B cell (primary cell): ENCODE measurements at regions not wholly inside any gene's neighbourhood (a gene's known extent, or its start where the extent isn't known, plus 50 kb on each side); places are given as distances from the start of the nearest gene placed in this dataset.

Source experiments
- ATAC-seq: fragments of 200-7000 bp; cut with Tn5 transposase; one replicate; pipeline ENCODE4 v1.10.0; 2021; ENCODE audit warnings: low read depth, mild to moderate bottlenecking, moderate number of reproducible peaks, moderate library complexity
- CTCF ChIA-PET: fragments of 350-600 bp; sonication (Branson Sonifier 250); formaldehyde crosslinking; loops from one replicate; lab custom pipeline; 2021; ENCODE audit warnings: antibody characterized with exemption, inconsistent platforms; lab: Charles Lee
- POLR2A ChIA-PET: fragments of 350-600 bp; sonication (Branson Sonifier 250); formaldehyde crosslinking; loops from one replicate; lab custom pipeline; 2021; ENCODE audit warnings: antibody characterized with exemption; lab: Charles Lee
- DNase-seq: peaks from one replicate; pipeline ENCODE4 v3.0.0; 2013
- H2AFZ ChIP-seq: 2 replicates; pipeline ENCODE4 v1.6.1; 2012; ENCODE audit warnings: mild to moderate bottlenecking, low read depth, low read length; ENCODE audit not compliant: insufficient read depth, poor library complexity, severe bottlenecking
- H3K27ac ChIP-seq, 2 donors: 1 replicate in 1 of 2; 2 replicates in 1 of 2; pipeline ENCODE4 v1.5.1; 2012 to 2013; ENCODE audit warnings: low read length in 2 of 2, mild to moderate bottlenecking in 2 of 2, moderate library complexity in 1 of 2
- H3K27me3 ChIP-seq, 4 experiments: fragments of 200-600 bp in 1 of 4; sonication (generic) in 1 of 4; replicated peaks in 1 of 4; 1 replicate in 2 of 4; 2 replicates in 2 of 4; pipeline versions ENCODE4 v1.6.1 to v1.7.0; 2013 to 2016; ENCODE audit warnings: low read length in 3 of 4, mild to moderate bottlenecking in 2 of 4, mixed read lengths in 1 of 4, moderate library complexity in 1 of 4; ENCODE audit not compliant: insufficient read depth in 4 of 4, control insufficient read depth in 3 of 4; ENCODE audit errors: control extremely low read depth in 1 of 4
- H3K36me3 ChIP-seq, 2 experiments: replicated peaks in 1 of 2; 1 replicate in 1 of 2; 2 replicates in 1 of 2; pipeline versions ENCODE4 v1.6.1 to v1.7.1; 2013; ENCODE audit warnings: low read length in 1 of 2; ENCODE audit not compliant: insufficient read depth in 2 of 2, control insufficient read depth in 1 of 2; ENCODE audit errors: control extremely low read depth in 1 of 2, extremely low read depth in 1 of 2
- H3K4me1 ChIP-seq, 2 donors: fragments of 200-600 bp in 1 of 2; sonication (generic) in 1 of 2; 1 replicate in 1 of 2; 2 replicates in 1 of 2; pipeline versions ENCODE4 v1.5.1 to v1.6.1; 2013 to 2017; ENCODE audit warnings: low read length in 2 of 2; ENCODE audit not compliant: control insufficient read depth in 2 of 2, insufficient read depth in 2 of 2
- H3K4me2 ChIP-seq: replicated peaks from 2 replicates; pipeline ENCODE3; 2012; ENCODE audit warnings: mild to moderate bottlenecking, low read depth, low read length; ENCODE audit not compliant: poor library complexity, severe bottlenecking
- H3K4me3 ChIP-seq, 5 experiments: fragments of 200-600 bp in 1 of 5; sonication (generic) in 1 of 5; 1 replicate in 3 of 5; 2 replicates in 2 of 5; pipeline versions ENCODE4 v1.5.1 to v1.7.0; 2011 to 2016; ENCODE audit warnings: low read length in 4 of 5, mild to moderate bottlenecking in 4 of 5, low read depth in 2 of 5, control low read depth in 1 of 5, moderate library complexity in 1 of 5; ENCODE audit not compliant: insufficient read depth in 1 of 5; ENCODE audit errors: control extremely low read depth in 1 of 5, extremely low read depth in 1 of 5
- H3K79me2 ChIP-seq: fragments of 200-600 bp; sonication (generic); one replicate; pipeline ENCODE4 v1.6.0; 2016; ENCODE audit warnings: low read length; ENCODE audit not compliant: control insufficient read depth, insufficient read depth
- H3K9ac ChIP-seq: fragments of 200-600 bp; sonication (generic); 2 replicates; pipeline ENCODE4 v1.6.1; 2017; ENCODE audit warnings: mild to moderate bottlenecking, low read length, moderate library complexity
- H3K9me3 ChIP-seq, 3 donors: one replicate each; pipeline versions ENCODE4 v1.6.1 to v1.7.1; 2013; ENCODE audit warnings: low read length in 2 of 3; ENCODE audit not compliant: control insufficient read depth in 2 of 3, insufficient read depth in 1 of 3; ENCODE audit errors: control extremely low read depth in 1 of 3
- H4K20me1 ChIP-seq: 2 replicates; pipeline ENCODE4 v1.6.0; 2012; ENCODE audit warnings: mild to moderate bottlenecking, low read length; ENCODE audit not compliant: insufficient read depth, control insufficient read depth, poor library complexity, severe bottlenecking
- H3K27ac Mint-ChIP-seq: one replicate; pipeline ENCODE4 v1.8.0; 2021; ENCODE audit warnings: mixed read lengths
- H3K27me3 Mint-ChIP-seq: one replicate; pipeline ENCODE4 v1.8.0; 2021; ENCODE audit warnings: mixed read lengths
- H3K4me1 Mint-ChIP-seq: one replicate; pipeline ENCODE4 v1.8.0; 2021; ENCODE audit warnings: mixed read lengths
- H3K4me3 Mint-ChIP-seq: one replicate; pipeline ENCODE4 v1.8.0; 2021; ENCODE audit warnings: mixed read lengths
- H3K9me3 Mint-ChIP-seq: one replicate; pipeline ENCODE4 v1.8.0; 2022; ENCODE audit warnings: mixed read lengths; ENCODE audit not compliant: insufficient read depth
- CTCF ChIP-seq: fragments of 200-600 bp; IDR thresholded peaks from one replicate; pipeline ENCODE4 v1.8.0; 2022; ENCODE audit warnings: antibody characterized with exemption, mild to moderate bottlenecking
- EZH2 ChIP-seq: IDR thresholded peaks from 2 replicates; pipeline ENCODE4 v1.6.1; 2012; ENCODE audit warnings: borderline replicate concordance, low read depth, mild to moderate bottlenecking, moderate library complexity, low read length; ENCODE audit not compliant: insufficient read depth, poor library complexity, severe bottlenecking
- WGBS: methylation state at CpG from one replicate; pipeline ENCODE4 v1.1.5; 2013; ENCODE audit warnings: missing lambda C conversion rate; ENCODE audit not compliant: insufficient coverage; 5-methylcytosine and 5-hydroxymethylcytosine counted together
- intact Hi-C: fragments of 100-400 bp; cut with micrococcal nuclease; formaldehyde crosslinking; loops from one replicate; pipeline ENCODE4 v1.10.0; 2022

GRCh38 chr6:24006254-24006653, 119.8 kb upstream of the NRSN1 start:
- Mint-ChIP-seq H3K9me3 (peaks cover 2% of the 10 kb centered on the region), H3K4me3 (no peak overlapping the region), H3K27me3 (no peaks in the 10 kb centered on the region), H3K4me1 (no peaks in the 10 kb centered on the region), H3K27ac (no peak overlapping the region)
- H3K4me3 ChIP-seq: no peak overlapping the region
- H3K27ac ChIP-seq: no peak overlapping the region
- no peaks in the 10 kb centered on the region for H3K4me1 ChIP-seq
- TF ChIP-seq EZH2 (no peak), CTCF (no peak)
- H4K20me1 ChIP-seq: no peaks in the 10 kb centered on the region
- no peaks in the 10 kb centered on the region for H3K27me3 ChIP-seq
- H3K9ac ChIP-seq: no peak overlapping the region
- POLR2A ChIA-PET: no interaction called here
- CTCF ChIA-PET: no interaction called here
- no peak overlapping the region for H2AFZ ChIP-seq
- no peaks in the 10 kb centered on the region for H3K9me3 ChIP-seq
- no peaks in the 10 kb centered on the region for H3K79me2 ChIP-seq
- intact Hi-C loops: no loop called here
- no peak for DNase-seq
- no peak for ATAC-seq
- H3K4me2 ChIP-seq: no peak overlapping the region
- no peaks in the 10 kb centered on the region for H3K36me3 ChIP-seq

- H3K9ac ChIP-seq: no peak overlapping the region
- CTCF ChIA-PET: no interaction called here
- WGBS: 94% methylated on average over 3 of the region's 4 CpGs
- H3K4me2 ChIP-seq: no peak overlapping the region
- H3K36me3 ChIP-seq: no peaks in the 10 kb centered on the region
- Mint-ChIP-seq H3K9me3 (peaks cover 2% of the 10 kb centered on the region), H3K4me1 (no peaks in the 10 kb centered on the region), H3K4me3 (no peak overlapping the region), H3K27ac (no peak overlapping the region), H3K27me3 (no peaks in the 10 kb centered on the region)
- no peak overlapping the region for H2AFZ ChIP-seq
- H3K79me2 ChIP-seq: no peaks in the 10 kb centered on the region
- no peak for ATAC-seq
- no peaks in the 10 kb centered on the region for H3K4me1 ChIP-seq
- DNase-seq: no peak
- H3K27me3 ChIP-seq: no peaks in the 10 kb centered on the region
- H4K20me1 ChIP-seq: no peaks in the 10 kb centered on the region
- H3K9me3 ChIP-seq: no peaks in the 10 kb centered on the region
- intact Hi-C loops: no loop called here
- TF ChIP-seq EZH2: no peak
- no peak for TF ChIP-seq CTCF
- POLR2A ChIA-PET: no interaction called here
- no peak overlapping the region for H3K27ac ChIP-seq
- H3K4me3 ChIP-seq: no peak overlapping the region
These were observed 116.7 kb upstream of the NRSN1 start for GRCh38 chr6:24009319-24009718.
